Activated CD8-positive, alpha-beta T cell treated with anti-CD3 and anti-CD28 coated beads, Interleukin-2, amount 10 ng/mL, durations not matched to agents 7 days and 5 days (primary cell): ENCODE measurements at regions not wholly inside any gene's neighbourhood (a gene's known extent, or its start where the extent isn't known, plus 50 kb on each side); places are given as distances from the start of the nearest gene placed in this dataset.
"Not testable (repeated sequence)": the region's sequence is repeated elsewhere in the genome, so short reads cannot be mapped to it uniquely, and the experiment has no call there.

ENCODE experiments used
- ATAC-seq: fragments of 150-1000 bp; cut with Tn5 transposase; one replicate; pipeline ENCODE4 v1.10.0; 2021; ENCODE audit warnings: moderate library complexity
- CTCF ChIA-PET: fragments of 350-600 bp; sonication (Branson Sonifier 250); formaldehyde crosslinking; loops from one replicate; lab custom pipeline; 2021; ENCODE audit warnings: antibody characterized with exemption; lab: Charles Lee
- POLR2A ChIA-PET: fragments of 350-600 bp; sonication (Branson Sonifier 250); formaldehyde crosslinking; loops from one replicate; lab custom pipeline; 2021; ENCODE audit warnings: antibody characterized with exemption; lab: Charles Lee
- DNase-seq: peaks from one replicate; pipeline ENCODE4 v3.0.0-alpha.2; 2020
- H3K27ac Mint-ChIP-seq: one replicate; pipeline ENCODE4 v1.8.0; 2021; ENCODE audit warnings: mild to moderate bottlenecking, mixed read lengths
- H3K27me3 Mint-ChIP-seq: one replicate; pipeline ENCODE4 v1.8.0; 2021; ENCODE audit warnings: low read depth, mixed read lengths
- H3K36me3 Mint-ChIP-seq: one replicate; pipeline ENCODE4 v1.8.0; 2021; ENCODE audit warnings: low read depth, mixed read lengths
- H3K4me1 Mint-ChIP-seq: one replicate; pipeline ENCODE4 v1.8.0; 2021; ENCODE audit warnings: low read depth, mixed read lengths
- H3K4me3 Mint-ChIP-seq: one replicate; pipeline ENCODE4 v1.8.0; 2021; ENCODE audit warnings: mild to moderate bottlenecking, mixed read lengths
- H3K9me3 Mint-ChIP-seq: one replicate; pipeline ENCODE4 v1.8.0; 2022; ENCODE audit warnings: mixed read lengths; ENCODE audit not compliant: insufficient read depth

- CTCF ChIA-PET, H3K4me3 Mint-ChIP-seq, H3K4me1 Mint-ChIP-seq, ATAC-seq, DNase-seq, H3K27ac Mint-ChIP-seq, H3K27me3 Mint-ChIP-seq, H3K9me3 Mint-ChIP-seq, H3K36me3 Mint-ChIP-seq, POLR2A ChIA-PET: not testable (repeated sequence)
Measured at GRCh38 chr2:146969703-146970102, 875.1 kb upstream of the ACVR2A start.

- Mint-ChIP-seq H3K36me3 (no peaks in the 10 kb centered on the region), H3K9me3 (no peaks in the 10 kb centered on the region)
- CTCF ChIA-PET = no interaction called here
Measured at GRCh38 chr2:146964494-146964893, 880.3 kb upstream of the ACVR2A start.

GRCh38 chr2:146954544-146954943 is 890.3 kb upstream of the ACVR2A start:
- H3K36me3 Mint-ChIP-seq = no peaks in the 10 kb centered on the region
- no peak overlapping the region for H3K27ac Mint-ChIP-seq
- H3K4me3 Mint-ChIP-seq = no peak overlapping the region
- ChIA-PET CTCF (no interaction called here), POLR2A (no interaction called here)
- no peaks in the 10 kb centered on the region for H3K27me3 Mint-ChIP-seq
- DNase-seq (no peak), ATAC-seq (no peak)
- no peaks in the 10 kb centered on the region for H3K9me3 Mint-ChIP-seq
- no peaks in the 10 kb centered on the region for H3K4me1 Mint-ChIP-seq

More at GRCh38 chr2:146964494-146964893, 880.3 kb upstream of the ACVR2A start:
- no peak for DNase-seq
- H3K27me3 Mint-ChIP-seq = no peaks in the 10 kb centered on the region
- no peak overlapping the region for H3K27ac Mint-ChIP-seq
- no peak overlapping the region for H3K4me3 Mint-ChIP-seq
- POLR2A ChIA-PET = no interaction called here
- H3K4me1 Mint-ChIP-seq = no peaks in the 10 kb centered on the region
- ATAC-seq = no peak

GRCh38 chr2:146952696-146953095 is 892.1 kb upstream of the ACVR2A start:
- Mint-ChIP-seq H3K27me3 (no peaks in the 10 kb centered on the region), H3K27ac (no peak overlapping the region), H3K4me1 (no peaks in the 10 kb centered on the region), H3K4me3 (no peak overlapping the region), H3K36me3 (no peaks in the 10 kb centered on the region), H3K9me3 (no peaks in the 10 kb centered on the region)
- DNase-seq (no peak), ATAC-seq (no peak)
- ChIA-PET POLR2A (no interaction called here), CTCF (no interaction called here)

GRCh38 chr2:146950911-146951310 is 893.9 kb upstream of the ACVR2A start:
- DNase-seq = no peak
- ChIA-PET CTCF (no interaction called here), POLR2A (no interaction called here)
- Mint-ChIP-seq H3K4me3 (no peak overlapping the region), H3K27ac (no peak overlapping the region), H3K9me3 (no peaks in the 10 kb centered on the region), H3K36me3 (no peaks in the 10 kb centered on the region), H3K4me1 (no peaks in the 10 kb centered on the region), H3K27me3 (no peaks in the 10 kb centered on the region)
- ATAC-seq = no peak

- POLR2A ChIA-PET = no interaction called here
- Mint-ChIP-seq H3K4me1 (no peaks in the 10 kb centered on the region), H3K36me3 (no peaks in the 10 kb centered on the region), H3K27ac (no peak overlapping the region), H3K9me3 (no peaks in the 10 kb centered on the region), H3K27me3 (no peaks in the 10 kb centered on the region), H3K4me3 (no peak overlapping the region)
- DNase-seq (no peak), ATAC-seq (no peak)
- CTCF ChIA-PET = no interaction called here
Measured at GRCh38 chr2:146950361-146950760, 894.5 kb upstream of the ACVR2A start.

- ATAC-seq (no peak), DNase-seq (no peak)
- no peak overlapping the region for H3K27ac Mint-ChIP-seq
- H3K4me1 Mint-ChIP-seq = no peaks in the 10 kb centered on the region
- H3K27me3 Mint-ChIP-seq = no peaks in the 10 kb centered on the region
- POLR2A ChIA-PET = no interaction called here
- no peak overlapping the region for H3K4me3 Mint-ChIP-seq
- no peaks in the 10 kb centered on the region for H3K36me3 Mint-ChIP-seq
- CTCF ChIA-PET = no interaction called here
- no peaks in the 10 kb centered on the region for H3K9me3 Mint-ChIP-seq
Measured at GRCh38 chr2:146949400-146949799, 895.4 kb upstream of the ACVR2A start.

GRCh38 chr2:146944601-146945000 is 900.2 kb upstream of the ACVR2A start:
- DNase-seq = no peak
- Mint-ChIP-seq H3K4me1 (no peaks in the 10 kb centered on the region), H3K9me3 (no peaks in the 10 kb centered on the region), H3K4me3 (no peak overlapping the region), H3K27me3 (no peaks in the 10 kb centered on the region), H3K27ac (no peak overlapping the region), H3K36me3 (no peaks in the 10 kb centered on the region)
- CTCF ChIA-PET = no interaction called here
- no peak for ATAC-seq
- POLR2A ChIA-PET = no interaction called here

GRCh38 chr2:146939991-146940685 is 904.7 kb upstream of the ACVR2A start:
- no peaks in the 10 kb centered on the region for H3K27me3 Mint-ChIP-seq
- ATAC-seq (no peak), DNase-seq (no peak)
- H3K27ac Mint-ChIP-seq = no peak overlapping the region
- CTCF ChIA-PET = no interaction called here
- POLR2A ChIA-PET = no interaction called here
- no peaks in the 10 kb centered on the region for H3K36me3 Mint-ChIP-seq
- H3K9me3 Mint-ChIP-seq = peaks cover 5% of the 10 kb centered on the region
- no peaks in the 10 kb centered on the region for H3K4me1 Mint-ChIP-seq
- no peak overlapping the region for H3K4me3 Mint-ChIP-seq

- Mint-ChIP-seq H3K27me3 (no peaks in the 10 kb centered on the region), H3K36me3 (no peaks in the 10 kb centered on the region), H3K27ac (no peak overlapping the region), H3K9me3 (peaks cover 5% of the 10 kb centered on the region), H3K4me1 (no peaks in the 10 kb centered on the region), H3K4me3 (no peak overlapping the region)
- POLR2A ChIA-PET = no interaction called here
- CTCF ChIA-PET = no interaction called here
- ATAC-seq (no peak), DNase-seq (no peak)
Measured at GRCh38 chr2:146934921-146935320, 909.9 kb upstream of the ACVR2A start.

- POLR2A ChIA-PET = no interaction called here
- no peaks in the 10 kb centered on the region for H3K36me3 Mint-ChIP-seq
- no peaks in the 10 kb centered on the region for H3K27me3 Mint-ChIP-seq
- CTCF ChIA-PET = no interaction called here
- no peak overlapping the region for H3K27ac Mint-ChIP-seq
- H3K4me3 Mint-ChIP-seq = no peak overlapping the region
- no peaks in the 10 kb centered on the region for H3K4me1 Mint-ChIP-seq
- ATAC-seq (no peak), DNase-seq (no peak)
- no peaks in the 10 kb centered on the region for H3K9me3 Mint-ChIP-seq
Measured at GRCh38 chr2:146931109-146931508, 913.7 kb upstream of the ACVR2A start.

- Mint-ChIP-seq H3K27ac (no peak overlapping the region), H3K4me1 (no peaks in the 10 kb centered on the region), H3K36me3 (no peaks in the 10 kb centered on the region), H3K9me3 (no peaks in the 10 kb centered on the region), H3K27me3 (no peaks in the 10 kb centered on the region), H3K4me3 (no peak overlapping the region)
- POLR2A ChIA-PET = no interaction called here
- no peak for ATAC-seq
- CTCF ChIA-PET = no interaction called here
- no peak for DNase-seq
Measured at GRCh38 chr2:146927080-146927711, 917.6 kb upstream of the ACVR2A start.

- CTCF ChIA-PET = no interaction called here
- ATAC-seq = no peak
- no peaks in the 10 kb centered on the region for H3K4me1 Mint-ChIP-seq
Measured at GRCh38 chr2:146918280-146918679, 926.5 kb upstream of the ACVR2A start.

More at GRCh38 chr2:146918280-146918679, 926.5 kb upstream of the ACVR2A start:
- H3K9me3 Mint-ChIP-seq = no peaks in the 10 kb centered on the region
- H3K4me3 Mint-ChIP-seq = no peak overlapping the region
- H3K36me3 Mint-ChIP-seq = no peaks in the 10 kb centered on the region
- POLR2A ChIA-PET = no interaction called here
- H3K27ac Mint-ChIP-seq = no peak overlapping the region
- no peak for DNase-seq
- no peaks in the 10 kb centered on the region for H3K27me3 Mint-ChIP-seq
